ENCODE measurements at regions not wholly inside any gene's neighbourhood (a gene's known extent, or its start where the extent isn't known, plus 50 kb on each side); places are given as distances from the start of the nearest gene placed in this dataset.

DNA sequence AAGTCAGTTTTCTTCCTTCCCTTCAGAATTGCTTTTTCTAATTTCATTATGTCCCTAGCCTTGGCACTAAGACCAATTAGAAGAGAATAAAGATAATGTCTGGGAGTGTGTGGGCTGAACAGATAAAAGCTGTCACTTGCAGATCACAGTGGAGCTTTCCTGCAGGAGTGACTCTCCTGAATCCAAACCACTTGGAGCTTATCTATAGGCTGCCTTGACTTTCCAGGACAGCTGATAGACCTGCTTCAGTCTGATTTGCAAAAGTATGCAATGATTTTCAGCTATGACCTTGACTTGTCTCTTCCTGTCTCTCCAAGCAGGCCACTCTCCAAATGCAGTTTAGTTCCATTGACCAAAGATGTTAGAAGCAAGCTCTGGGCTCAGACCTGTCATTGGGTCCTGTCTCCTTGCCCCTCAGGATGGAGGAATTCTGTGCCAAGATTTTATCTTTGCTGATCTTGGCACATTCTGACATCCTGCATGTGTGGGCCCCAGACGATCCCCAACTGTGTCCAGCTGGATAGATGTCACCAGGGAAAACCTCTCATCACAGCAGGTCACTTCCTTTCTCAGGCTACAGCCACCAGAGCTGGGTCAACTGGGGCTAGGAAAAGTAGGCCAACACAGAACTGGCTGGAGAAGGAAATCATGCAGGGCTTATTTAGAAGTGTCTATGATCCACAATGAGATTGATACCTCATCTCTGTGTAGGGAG is 120.9 kb upstream of the ZNF438 start:
- peaks cover 11% of the 10 kb centered on the region for H3K4me1 Mint-ChIP-seq (ENCODE audit: low read depth)
- H3K27me3 Mint-ChIP-seq (ENCODE audit: low read depth) = no peaks in the 10 kb centered on the region
- H3K27ac Mint-ChIP-seq = no peak overlapping the region
- no peaks in the 10 kb centered on the region for H3K36me3 Mint-ChIP-seq (ENCODE audit: low read depth)
- intact Hi-C loops (cut with micrococcal nuclease) = no loop called here
- no peak overlapping the region for H3K4me3 Mint-ChIP-seq (ENCODE audit: low read depth)
- H3K9me3 Mint-ChIP-seq = peaks cover 3% of the 10 kb centered on the region
- no peak for DNase-seq (ENCODE audit: low spot score)

GRCh38 chr10:31153161-31153560 is 121.5 kb upstream of the ZNF438 start:
- Mint-ChIP-seq H3K4me3 (ENCODE audit: low read depth) (no peak overlapping the region), H3K36me3 (ENCODE audit: low read depth) (no peaks in the 10 kb centered on the region)

GRCh38 chr10:31153692-31154091 is 122.0 kb upstream of the ZNF438 start:
- Mint-ChIP-seq H3K4me1 (ENCODE audit: low read depth) (peaks cover 7% of the 10 kb centered on the region), H3K27me3 (ENCODE audit: low read depth) (no peaks in the 10 kb centered on the region), H3K9me3 (peaks cover 3% of the 10 kb centered on the region), H3K4me3 (ENCODE audit: low read depth) (no peak overlapping the region), H3K27ac (no peak overlapping the region), H3K36me3 (ENCODE audit: low read depth) (no peaks in the 10 kb centered on the region)
- DNase-seq (ENCODE audit: low spot score) = no peak
- intact Hi-C loops (cut with micrococcal nuclease) = no loop called here

More at GRCh38 chr10:31153161-31153560, 121.5 kb upstream of the ZNF438 start:
- DNase-seq (ENCODE audit: low spot score) = no peak
- Mint-ChIP-seq H3K27me3 (ENCODE audit: low read depth) (no peaks in the 10 kb centered on the region), H3K27ac (no peak overlapping the region), H3K9me3 (peaks cover 3% of the 10 kb centered on the region), H3K4me1 (ENCODE audit: low read depth) (peaks cover 7% of the 10 kb centered on the region)
- intact Hi-C loops (cut with micrococcal nuclease) = no loop called here

DNA sequence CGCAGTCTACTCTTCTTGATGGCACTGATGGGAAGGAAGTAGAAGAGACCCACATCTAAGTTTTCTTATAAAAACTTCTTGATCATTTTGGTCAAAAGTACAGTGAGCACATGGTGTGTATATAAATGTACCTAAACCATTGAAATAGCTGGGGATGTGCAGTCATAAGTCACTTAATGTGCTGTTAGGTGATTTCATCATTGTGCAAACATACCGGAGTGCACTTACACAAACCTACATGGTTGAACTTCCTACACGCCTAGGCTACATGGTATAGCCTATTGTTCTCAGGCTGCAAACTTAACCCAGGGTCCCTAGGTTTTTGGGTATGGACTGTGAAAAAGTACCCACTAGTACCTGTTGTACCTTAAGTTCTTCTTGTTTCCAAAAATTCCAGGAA is 123.3 kb upstream of the ZNF438 start:
- peaks cover 6% of the 10 kb centered on the region for H3K9me3 Mint-ChIP-seq
- no peak overlapping the region for H3K27ac Mint-ChIP-seq
- DNase-seq (ENCODE audit: low spot score) = no peak
- no peaks in the 10 kb centered on the region for H3K36me3 Mint-ChIP-seq (ENCODE audit: low read depth)
- H3K4me3 Mint-ChIP-seq (ENCODE audit: low read depth) = no peak overlapping the region
- H3K27me3 Mint-ChIP-seq (ENCODE audit: low read depth) = no peaks in the 10 kb centered on the region
- intact Hi-C loops (cut with micrococcal nuclease) = no loop called here
- peaks cover 7% of the 10 kb centered on the region for H3K4me1 Mint-ChIP-seq (ENCODE audit: low read depth)

DNA sequence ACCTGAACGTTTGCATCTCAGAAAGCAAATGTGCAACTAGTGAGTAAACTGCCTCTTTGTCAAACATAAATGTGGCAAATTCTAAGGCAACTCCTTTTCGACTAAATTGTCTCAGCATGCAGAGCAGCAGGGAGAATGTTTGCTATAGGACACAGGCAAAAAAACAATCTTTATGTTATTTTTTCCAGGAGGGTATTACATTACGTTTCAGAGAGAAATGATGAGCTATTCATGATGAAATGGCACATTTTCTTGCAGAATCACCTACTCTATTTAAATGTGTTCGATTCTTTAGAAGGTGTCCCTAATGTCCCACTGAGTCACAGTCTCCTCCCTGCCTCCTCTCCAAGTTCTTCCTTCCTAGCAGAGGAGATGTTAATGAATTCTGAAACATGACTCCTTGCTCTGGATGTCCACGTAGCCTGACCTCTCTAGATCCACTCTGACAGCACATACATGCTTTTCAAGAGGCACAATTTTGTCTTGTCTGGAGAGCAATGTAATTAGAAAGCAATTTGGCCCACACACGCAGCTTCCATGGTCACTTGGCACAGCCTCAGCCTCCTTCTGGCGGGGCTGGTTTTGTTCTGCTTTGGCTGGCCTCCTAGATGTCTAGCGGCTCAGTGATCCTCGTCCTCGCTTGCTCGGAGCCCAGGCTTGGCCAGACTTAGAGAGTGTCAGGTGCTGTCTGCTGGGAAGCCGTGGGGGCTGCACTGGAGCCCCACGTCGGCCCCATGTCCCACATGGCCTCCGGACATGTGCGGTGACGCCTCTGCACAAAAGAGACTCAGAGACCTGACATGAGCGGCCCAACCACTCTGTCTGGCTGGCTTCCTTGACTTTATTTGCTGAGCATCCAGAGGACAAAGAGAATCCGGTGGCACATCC is 125.7 kb upstream of the ZNF438 start:
- Mint-ChIP-seq H3K27ac (no peak overlapping the region), H3K4me1 (ENCODE audit: low read depth) (no peaks in the 10 kb centered on the region), H3K27me3 (ENCODE audit: low read depth) (peaks cover 5% of the 10 kb centered on the region), H3K36me3 (ENCODE audit: low read depth) (peaks cover 6% of the 10 kb centered on the region), H3K9me3 (peaks cover 25% of the 10 kb centered on the region), H3K4me3 (ENCODE audit: low read depth) (no peak overlapping the region)
- no peak for DNase-seq (ENCODE audit: low spot score)
- intact Hi-C loops (cut with micrococcal nuclease) = no loop called here

DNA sequence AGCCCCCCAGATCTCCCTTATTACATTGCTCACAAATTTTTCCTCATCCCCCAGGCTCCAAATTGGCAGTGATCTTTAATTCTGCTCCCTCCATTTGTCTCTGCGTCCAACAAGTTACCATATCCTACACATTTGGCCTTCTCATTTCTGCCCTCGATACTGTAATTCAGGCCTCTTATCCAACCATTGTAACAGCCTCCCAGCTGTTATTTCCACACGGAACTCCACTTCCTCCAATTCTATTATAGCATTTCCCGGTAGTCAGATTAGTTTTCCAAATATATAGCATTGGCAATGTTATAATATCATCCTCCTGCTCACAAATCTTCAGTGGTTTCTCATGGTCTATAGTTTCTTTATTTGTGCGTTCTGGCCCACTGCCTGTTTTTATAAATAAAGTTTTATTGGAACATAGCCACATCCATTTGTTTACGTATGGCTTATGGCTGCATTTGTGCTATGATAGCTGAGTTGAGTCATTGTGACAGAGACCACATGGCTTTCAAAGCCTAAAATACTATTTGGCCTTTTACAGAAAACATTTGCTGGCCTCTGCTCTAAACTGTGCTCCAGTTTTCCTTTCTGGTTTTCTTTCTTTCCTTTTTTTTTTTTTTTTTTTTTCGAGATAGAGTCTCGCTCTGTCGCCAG is 126.5 kb upstream of the ZNF438 start:
- intact Hi-C loops (cut with micrococcal nuclease) = no loop called here
- Mint-ChIP-seq H3K4me1 (ENCODE audit: low read depth) (no peaks in the 10 kb centered on the region), H3K9me3 (peaks cover 30% of the 10 kb centered on the region), H3K27me3 (ENCODE audit: low read depth) (peaks cover 5% of the 10 kb centered on the region), H3K36me3 (ENCODE audit: low read depth) (peaks cover 6% of the 10 kb centered on the region), H3K4me3 (ENCODE audit: low read depth) (no peak overlapping the region), H3K27ac (no peak overlapping the region)
- no peak for DNase-seq (ENCODE audit: low spot score)

GRCh38 chr10:31166606-31167005 is 134.9 kb upstream of the ZNF438 start:
- peaks cover 5% of the 10 kb centered on the region for H3K27me3 Mint-ChIP-seq (ENCODE audit: low read depth)
- intact Hi-C loops (cut with micrococcal nuclease) = no loop called here

DNA sequence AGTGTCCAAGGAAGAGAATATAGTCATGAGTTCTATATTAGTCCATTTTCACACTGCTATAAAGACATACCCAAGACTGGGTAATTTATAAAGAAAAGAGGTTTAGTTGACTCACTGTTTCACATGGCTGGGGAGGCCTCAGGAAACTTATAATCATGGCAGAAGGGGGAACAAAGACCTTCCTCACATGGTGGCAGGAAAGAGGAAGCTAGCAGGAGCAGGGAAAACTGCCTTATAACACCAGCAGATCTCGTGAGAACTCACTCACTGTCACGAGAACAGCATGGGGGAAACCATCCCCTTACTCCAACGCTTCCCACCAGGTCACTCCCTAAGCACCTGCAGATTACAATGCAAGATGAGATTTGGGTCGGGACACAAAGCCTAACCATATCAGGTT is 139.0 kb upstream of the ZNF438 start:
- no peaks in the 10 kb centered on the region for H3K4me1 Mint-ChIP-seq (ENCODE audit: low read depth)
- peaks cover 6% of the 10 kb centered on the region for H3K36me3 Mint-ChIP-seq (ENCODE audit: low read depth)
- H3K4me3 Mint-ChIP-seq (ENCODE audit: low read depth) = no peak overlapping the region
- peaks cover 45% of the 10 kb centered on the region for H3K9me3 Mint-ChIP-seq
- H3K27ac Mint-ChIP-seq = no peak overlapping the region
- no peak for DNase-seq (ENCODE audit: low spot score)
- intact Hi-C loops (cut with micrococcal nuclease) = no loop called here
- H3K27me3 Mint-ChIP-seq (ENCODE audit: low read depth) = peaks cover 5% of the 10 kb centered on the region

More at GRCh38 chr10:31166606-31167005, 134.9 kb upstream of the ZNF438 start:
- H3K36me3 Mint-ChIP-seq (ENCODE audit: low read depth) = peaks cover 3% of the 10 kb centered on the region
- peaks cover 21% of the 10 kb centered on the region for H3K9me3 Mint-ChIP-seq
- H3K4me3 Mint-ChIP-seq (ENCODE audit: low read depth) = no peak overlapping the region
- H3K4me1 Mint-ChIP-seq (ENCODE audit: low read depth) = no peaks in the 10 kb centered on the region
- H3K27ac Mint-ChIP-seq = no peak overlapping the region
- no peak for DNase-seq (ENCODE audit: low spot score)

- H3K9me3 Mint-ChIP-seq = peaks cover 45% of the 10 kb centered on the region
- no peak overlapping the region for H3K4me3 Mint-ChIP-seq (ENCODE audit: low read depth)
These were observed 139.9 kb upstream of the ZNF438 start for GRCh38 chr10:31171402-31172083.

DNA sequence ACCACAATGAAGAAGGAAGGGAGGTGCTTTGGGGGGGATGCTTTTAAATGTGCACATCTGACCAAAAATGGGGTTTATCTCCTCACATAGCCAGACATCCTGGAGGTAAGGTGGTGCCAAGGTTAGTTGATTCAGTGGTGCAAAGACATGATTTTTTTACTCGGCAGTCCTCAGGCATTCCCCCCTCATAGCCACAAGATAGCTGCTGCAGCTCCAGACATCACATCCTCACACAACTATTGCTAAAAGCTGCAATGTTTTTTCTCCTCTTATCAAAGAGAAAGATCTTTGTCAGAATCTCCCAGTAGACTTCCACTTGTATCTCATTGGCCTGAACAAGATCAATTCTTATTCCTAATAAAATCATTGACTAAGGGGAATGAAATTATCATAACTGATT is 141.3 kb upstream of the ZNF438 start:
- H3K9me3 Mint-ChIP-seq = peaks cover 49% of the 10 kb centered on the region
- intact Hi-C loops (cut with micrococcal nuclease) = no loop called here
- peaks cover 3% of the 10 kb centered on the region for H3K27me3 Mint-ChIP-seq (ENCODE audit: low read depth)
- H3K36me3 Mint-ChIP-seq (ENCODE audit: low read depth) = peaks cover 12% of the 10 kb centered on the region
- no peaks in the 10 kb centered on the region for H3K4me1 Mint-ChIP-seq (ENCODE audit: low read depth)
- no peak for DNase-seq (ENCODE audit: low spot score)
- H3K27ac Mint-ChIP-seq = no peak overlapping the region
- no peak overlapping the region for H3K4me3 Mint-ChIP-seq (ENCODE audit: low read depth)

More at GRCh38 chr10:31171402-31172083, 139.9 kb upstream of the ZNF438 start:
- H3K4me1 Mint-ChIP-seq (ENCODE audit: low read depth) = no peaks in the 10 kb centered on the region
- no peak overlapping the region for H3K27ac Mint-ChIP-seq
- peaks cover 3% of the 10 kb centered on the region for H3K27me3 Mint-ChIP-seq (ENCODE audit: low read depth)
- intact Hi-C loops (cut with micrococcal nuclease) = no loop called here
- DNase-seq (ENCODE audit: low spot score) = no peak
- H3K36me3 Mint-ChIP-seq (ENCODE audit: low read depth) = peaks cover 8% of the 10 kb centered on the region

- no peak for DNase-seq (ENCODE audit: low spot score)
- Mint-ChIP-seq H3K9me3 (peaks cover 49% of the 10 kb centered on the region), H3K36me3 (ENCODE audit: low read depth) (peaks cover 12% of the 10 kb centered on the region), H3K27me3 (ENCODE audit: low read depth) (peaks cover 3% of the 10 kb centered on the region), H3K4me1 (ENCODE audit: low read depth) (no peaks in the 10 kb centered on the region), H3K27ac (no peak overlapping the region), H3K4me3 (ENCODE audit: low read depth) (no peak overlapping the region)
- intact Hi-C loops (cut with micrococcal nuclease) = no loop called here
These were observed 142.1 kb upstream of the ZNF438 start for GRCh38 chr10:31173752-31174151.

GRCh38 chr10:31179091-31179680 is 139.8 kb upstream of the ZEB1 start:
- peaks cover 12% of the 10 kb centered on the region for H3K36me3 Mint-ChIP-seq (ENCODE audit: low read depth)
- DNase-seq (ENCODE audit: low spot score) = no peak
- peaks cover 23% of the 10 kb centered on the region for H3K9me3 Mint-ChIP-seq
- H3K4me3 Mint-ChIP-seq (ENCODE audit: low read depth) = no peak overlapping the region
- peaks cover 3% of the 10 kb centered on the region for H3K27me3 Mint-ChIP-seq (ENCODE audit: low read depth)
- peaks cover 2% of the 10 kb centered on the region for H3K4me1 Mint-ChIP-seq (ENCODE audit: low read depth)
- intact Hi-C loops (cut with micrococcal nuclease) = no loop called here
- no peak overlapping the region for H3K27ac Mint-ChIP-seq

Data from activated T-helper 2 cell treated with anti-CD3 and anti-CD28 coated beads, Interferon-gamma antibody, Interleukin-2, Interleukin-4, amounts not matched to agents 10 μg/mL and 5 μg/mL and 100 μg/mL, durations not matched to agents 14 hours and 24 hours and 36 hours (primary cell).